GM12872 (cell line): ENCODE measurements at regions not wholly inside any gene's neighbourhood (a gene's known extent, or its start where the extent isn't known, plus 50 kb on each side); places are given as distances from the start of the nearest gene placed in this dataset.

Experiments used
- CTCF ChIP-seq: IDR thresholded peaks from 3 replicates; pipeline ENCODE4 v1.5.1; 2011; ENCODE audit warnings: low read depth, mild to moderate bottlenecking, low read length, moderate library complexity; ENCODE audit not compliant: insufficient read depth

GRCh38 chr16:6698548-6698947 lies 634.1 kb upstream of the RBFOX1 start:
- TF ChIP-seq CTCF = no peak

GRCh38 chr16:6695666-6696065 lies 637.0 kb upstream of the RBFOX1 start:
- TF ChIP-seq CTCF = no peak

GRCh38 chr16:6694636-6695035 lies 638.0 kb upstream of the RBFOX1 start:
- no peak for TF ChIP-seq CTCF

GRCh38 chr16:6692874-6693273 lies 639.8 kb upstream of the RBFOX1 start:
- TF ChIP-seq CTCF = no peak

GRCh38 chr16:6690741-6691140 lies 641.9 kb upstream of the RBFOX1 start:
- no peak for TF ChIP-seq CTCF

GRCh38 chr16:6689643-6690042 lies 643.0 kb upstream of the RBFOX1 start:
- TF ChIP-seq CTCF = no peak

- TF ChIP-seq CTCF = no peak
These were observed 645.1 kb upstream of the RBFOX1 start for GRCh38 chr16:6687593-6687992.
